ENCODE measurements at regions not wholly inside any gene's neighbourhood (a gene's known extent, or its start where the extent isn't known, plus 50 kb on each side); places are given as distances from the start of the nearest gene placed in this dataset.

DNA sequence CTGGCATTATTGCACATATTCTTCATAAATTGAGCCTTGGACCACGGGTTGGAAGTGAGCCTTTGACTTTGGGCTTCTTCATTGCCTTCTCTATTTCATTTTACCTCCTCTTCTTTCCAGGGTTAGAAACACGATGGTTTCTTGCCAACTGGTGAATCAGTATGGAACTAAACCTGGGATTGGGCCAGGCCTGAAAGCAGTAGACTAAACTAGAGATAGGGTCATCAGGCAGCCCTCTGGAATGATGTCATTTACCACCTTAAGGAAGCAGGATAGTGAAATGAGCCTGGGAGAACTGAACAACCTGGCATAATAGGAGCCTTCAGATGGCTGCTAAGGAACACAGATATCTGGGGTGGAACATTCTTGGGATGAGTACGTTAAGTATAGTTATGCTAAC, 67.5 kb upstream of the ATP8A1 start:
- TF ChIP-seq, protein P1, sequence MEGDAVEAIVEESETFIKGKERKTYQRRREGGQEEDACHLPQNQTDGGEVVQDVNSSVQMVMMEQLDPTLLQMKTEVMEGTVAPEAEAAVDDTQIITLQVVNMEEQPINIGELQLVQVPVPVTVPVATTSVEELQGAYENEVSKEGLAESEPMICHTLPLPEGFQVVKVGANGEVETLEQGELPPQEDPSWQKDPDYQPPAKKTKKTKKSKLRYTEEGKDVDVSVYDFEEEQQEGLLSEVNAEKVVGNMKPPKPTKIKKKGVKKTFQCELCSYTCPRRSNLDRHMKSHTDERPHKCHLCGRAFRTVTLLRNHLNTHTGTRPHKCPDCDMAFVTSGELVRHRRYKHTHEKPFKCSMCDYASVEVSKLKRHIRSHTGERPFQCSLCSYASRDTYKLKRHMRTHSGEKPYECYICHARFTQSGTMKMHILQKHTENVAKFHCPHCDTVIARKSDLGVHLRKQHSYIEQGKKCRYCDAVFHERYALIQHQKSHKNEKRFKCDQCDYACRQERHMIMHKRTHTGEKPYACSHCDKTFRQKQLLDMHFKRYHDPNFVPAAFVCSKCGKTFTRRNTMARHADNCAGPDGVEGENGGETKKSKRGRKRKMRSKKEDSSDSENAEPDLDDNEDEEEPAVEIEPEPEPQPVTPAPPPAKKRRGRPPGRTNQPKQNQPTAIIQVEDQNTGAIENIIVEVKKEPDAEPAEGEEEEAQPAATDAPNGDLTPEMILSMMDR (conservative IDR thresholded peaks at IDR 0.05) = no peak
- H3K9me3 Mint-ChIP-seq = no peaks in the 10 kb centered on the region
- no peaks in the 10 kb centered on the region for H3K36me3 Mint-ChIP-seq
- no peaks in the 10 kb centered on the region for H3K4me1 Mint-ChIP-seq (ENCODE audit: unreplicated experiment)
- H3K4me3 Mint-ChIP-seq = no peak overlapping the region
- H3K27ac Mint-ChIP-seq = no peak overlapping the region
- DNase-seq (ENCODE audit: extremely low spot score, unreplicated experiment) = no peak
- no peaks in the 10 kb centered on the region for H3K27me3 Mint-ChIP-seq

DNA sequence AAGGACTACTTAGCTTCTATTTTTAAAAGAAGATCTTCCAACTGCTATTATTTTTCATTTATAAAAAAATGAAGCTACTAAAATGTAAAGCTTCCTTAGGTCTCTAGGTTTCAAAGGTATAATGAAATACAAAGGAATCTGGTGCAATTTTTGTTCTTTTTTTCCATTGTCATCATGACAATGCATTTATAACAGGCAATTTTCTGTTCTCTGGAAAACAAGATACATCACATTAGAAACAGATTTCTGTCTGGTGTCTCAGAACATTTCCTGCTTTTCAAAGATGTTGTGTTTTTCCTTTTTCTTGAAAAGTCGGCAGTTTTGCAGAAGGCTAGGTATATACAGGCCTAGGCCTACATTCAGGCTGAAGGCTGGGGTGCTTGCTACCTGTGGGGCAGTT, 63.6 kb upstream of the ATP8A1 start:
- H3K4me3 Mint-ChIP-seq = no peak overlapping the region
- no peaks in the 10 kb centered on the region for H3K36me3 Mint-ChIP-seq
- no peaks in the 10 kb centered on the region for H3K27me3 Mint-ChIP-seq
- DNase-seq (ENCODE audit: extremely low spot score, unreplicated experiment) = no peak
- H3K4me1 Mint-ChIP-seq (ENCODE audit: unreplicated experiment) = no peaks in the 10 kb centered on the region
- TF ChIP-seq, protein P1 (conservative IDR thresholded peaks at IDR 0.05) = no peak
- no peak overlapping the region for H3K27ac Mint-ChIP-seq
- H3K9me3 Mint-ChIP-seq = no peaks in the 10 kb centered on the region

DNA sequence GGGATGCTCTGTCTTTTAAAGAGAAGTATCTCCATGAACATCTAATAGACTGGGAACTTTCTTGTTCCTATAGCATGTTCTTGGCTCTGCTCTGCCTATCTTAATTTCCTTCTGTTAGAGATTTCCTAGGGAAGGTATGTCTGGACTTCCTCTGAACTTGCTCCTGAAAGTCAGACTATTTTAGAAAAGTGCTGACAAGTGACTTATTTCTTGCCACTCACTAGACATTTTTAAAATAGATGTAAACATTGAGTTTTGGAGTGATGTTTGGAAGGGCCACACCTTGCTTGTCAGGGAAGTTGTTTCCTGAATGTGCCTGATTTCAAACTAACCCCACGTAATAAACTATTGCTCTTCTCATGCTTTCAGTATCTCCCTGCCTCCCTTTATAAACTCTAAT, 62.4 kb upstream of the ATP8A1 start:
- DNase-seq (ENCODE audit: extremely low spot score, unreplicated experiment) = no peak
- Mint-ChIP-seq H3K27me3 (no peaks in the 10 kb centered on the region), H3K9me3 (no peaks in the 10 kb centered on the region), H3K4me3 (no peak overlapping the region), H3K4me1 (ENCODE audit: unreplicated experiment) (no peaks in the 10 kb centered on the region), H3K36me3 (no peaks in the 10 kb centered on the region), H3K27ac (no peak overlapping the region)
- TF ChIP-seq, protein P1 (conservative IDR thresholded peaks at IDR 0.05) = no peak

DNA sequence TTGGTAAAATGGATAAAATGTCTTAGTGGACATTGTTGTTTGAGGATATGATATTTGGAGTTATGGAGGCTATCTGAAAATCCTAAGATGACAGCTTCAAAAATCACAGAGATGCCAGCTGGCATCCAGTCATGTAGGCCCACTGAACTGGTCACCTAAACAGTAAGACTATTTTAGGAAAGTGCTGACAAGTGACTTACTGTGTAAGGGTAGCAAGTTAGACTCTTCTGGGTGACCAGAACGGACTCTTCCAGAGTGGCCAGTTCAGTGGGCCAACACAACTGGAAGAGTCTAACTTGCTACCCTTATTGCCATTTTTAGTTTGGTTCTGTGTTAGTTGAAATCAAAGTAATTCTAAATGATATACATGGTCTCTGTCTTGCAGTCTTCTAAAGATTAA, 61.4 kb upstream of the ATP8A1 start:
- Mint-ChIP-seq H3K9me3 (no peaks in the 10 kb centered on the region), H3K27me3 (no peaks in the 10 kb centered on the region), H3K36me3 (no peaks in the 10 kb centered on the region), H3K4me3 (no peak overlapping the region), H3K4me1 (ENCODE audit: unreplicated experiment) (no peaks in the 10 kb centered on the region), H3K27ac (no peak overlapping the region)
- TF ChIP-seq, protein P1 (conservative IDR thresholded peaks at IDR 0.05) = no peak
- DNase-seq (ENCODE audit: extremely low spot score, unreplicated experiment) = no peak

DNA sequence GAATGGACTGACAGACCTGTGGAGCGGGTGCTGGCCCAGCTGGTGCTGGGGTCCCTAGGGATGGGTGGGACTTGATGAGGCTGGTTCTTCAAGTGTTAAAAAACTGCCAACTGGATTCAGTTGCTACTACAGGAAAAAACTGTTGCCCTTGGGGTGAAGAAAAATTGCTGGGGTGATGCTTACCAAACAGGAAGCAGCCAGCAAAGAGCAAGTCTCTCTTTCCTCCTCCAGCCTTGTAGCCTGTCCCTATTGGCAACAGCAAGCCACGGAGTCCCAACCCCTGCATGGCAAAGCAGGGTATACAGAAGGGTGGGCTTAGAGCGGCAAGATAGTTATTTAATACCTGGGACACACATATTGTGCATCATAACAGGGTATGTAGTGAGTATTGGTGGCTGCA, 60.1 kb upstream of the ATP8A1 start:
- TF ChIP-seq, protein P1 (conservative IDR thresholded peaks at IDR 0.05) = no peak
- Mint-ChIP-seq H3K36me3 (no peaks in the 10 kb centered on the region), H3K27ac (no peak overlapping the region)

DNA sequence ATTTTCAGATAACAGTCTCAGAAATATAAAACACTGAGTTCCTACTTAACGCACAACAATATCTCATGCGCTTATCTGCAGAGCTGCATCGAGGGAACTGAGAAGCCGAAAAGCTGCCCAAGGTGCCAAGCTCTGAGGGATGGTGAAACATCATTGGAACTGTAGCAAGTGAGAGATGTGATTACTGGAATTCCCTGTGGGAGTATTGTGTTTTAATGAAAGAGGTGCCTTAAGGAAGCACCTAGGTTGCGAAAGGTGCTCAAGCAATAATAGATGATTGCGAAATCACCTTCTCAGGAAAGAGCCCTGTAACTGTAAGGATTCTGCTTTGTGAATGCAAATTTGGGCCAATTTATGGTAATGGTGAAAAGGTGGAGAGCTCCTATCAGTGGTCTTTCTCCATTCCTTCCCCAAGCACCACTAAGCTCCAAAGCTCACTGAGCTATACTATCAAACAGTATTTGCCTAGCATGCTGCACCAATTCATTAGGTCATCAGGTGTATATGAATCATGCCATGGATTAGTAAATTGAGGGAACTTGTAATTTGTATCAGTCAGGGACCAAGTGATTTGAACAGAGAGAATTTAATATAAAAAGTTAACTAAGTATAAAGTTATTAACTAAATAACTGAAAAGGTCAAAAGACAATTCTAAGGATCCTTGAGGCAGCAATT, 59.0 kb upstream of the ATP8A1 start:
- H3K4me3 Mint-ChIP-seq = no peak overlapping the region
- no peak for DNase-seq (ENCODE audit: extremely low spot score, unreplicated experiment)
- TF ChIP-seq, protein P1 (conservative IDR thresholded peaks at IDR 0.05) = no peak
- no peak overlapping the region for H3K27ac Mint-ChIP-seq
- no peaks in the 10 kb centered on the region for H3K36me3 Mint-ChIP-seq
- no peaks in the 10 kb centered on the region for H3K9me3 Mint-ChIP-seq
- peaks cover 6% of the 10 kb centered on the region for H3K4me1 Mint-ChIP-seq (ENCODE audit: unreplicated experiment)
- H3K27me3 Mint-ChIP-seq = no peaks in the 10 kb centered on the region

More for the DNA sequence above, 60.1 kb upstream of the ATP8A1 start:
- Mint-ChIP-seq H3K9me3 (no peaks in the 10 kb centered on the region), H3K4me1 (ENCODE audit: unreplicated experiment) (peaks cover 6% of the 10 kb centered on the region), H3K27me3 (no peaks in the 10 kb centered on the region), H3K4me3 (no peak overlapping the region)
- no peak for DNase-seq (ENCODE audit: extremely low spot score, unreplicated experiment)

All from type B pancreatic cell (in vitro differentiated cells).